Hepatic stellate cell (primary cell): ENCODE measurements at regions not wholly inside any gene's neighbourhood (a gene's known extent, or its start where the extent isn't known, plus 50 kb on each side); places are given as distances from the start of the nearest gene placed in this dataset.
A peak's percentile ranks its signal among the peaks of the same experiment; 100 is the strongest.
"Not testable (repeated sequence)": the region's sequence is repeated elsewhere in the genome, so short reads cannot be mapped to it uniquely, and the experiment has no call there.

Experiments
- DNase-seq: peaks from one replicate; pipeline ENCODE4 v3.0.0; 2011; ENCODE audit warnings: low spot score

GRCh38 chr11:93032580-93032979 lies 63.1 kb downstream of the MTNR1B start:
- DNase-seq = no peak

DNA sequence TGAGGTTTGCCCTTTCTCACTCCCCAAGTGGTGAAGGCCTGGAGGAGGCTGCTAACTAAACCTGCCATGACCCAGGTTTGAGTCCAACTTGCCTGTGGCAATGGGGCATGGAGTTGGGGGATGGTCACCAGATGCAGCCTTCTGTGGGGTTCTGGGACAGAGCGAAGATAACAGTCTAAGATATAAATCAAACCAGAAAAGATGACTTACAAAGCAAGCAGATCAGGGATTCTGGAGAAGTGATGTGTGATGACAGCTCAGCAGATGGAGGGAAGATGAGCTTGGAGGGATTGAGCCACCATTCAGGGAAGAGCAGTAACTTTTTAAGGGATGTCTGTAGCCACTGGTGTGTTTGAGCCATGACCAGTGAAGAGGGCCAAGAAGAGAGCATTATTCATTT lies 63.6 kb downstream of the MTNR1B start:
- no peak for DNase-seq

DNA sequence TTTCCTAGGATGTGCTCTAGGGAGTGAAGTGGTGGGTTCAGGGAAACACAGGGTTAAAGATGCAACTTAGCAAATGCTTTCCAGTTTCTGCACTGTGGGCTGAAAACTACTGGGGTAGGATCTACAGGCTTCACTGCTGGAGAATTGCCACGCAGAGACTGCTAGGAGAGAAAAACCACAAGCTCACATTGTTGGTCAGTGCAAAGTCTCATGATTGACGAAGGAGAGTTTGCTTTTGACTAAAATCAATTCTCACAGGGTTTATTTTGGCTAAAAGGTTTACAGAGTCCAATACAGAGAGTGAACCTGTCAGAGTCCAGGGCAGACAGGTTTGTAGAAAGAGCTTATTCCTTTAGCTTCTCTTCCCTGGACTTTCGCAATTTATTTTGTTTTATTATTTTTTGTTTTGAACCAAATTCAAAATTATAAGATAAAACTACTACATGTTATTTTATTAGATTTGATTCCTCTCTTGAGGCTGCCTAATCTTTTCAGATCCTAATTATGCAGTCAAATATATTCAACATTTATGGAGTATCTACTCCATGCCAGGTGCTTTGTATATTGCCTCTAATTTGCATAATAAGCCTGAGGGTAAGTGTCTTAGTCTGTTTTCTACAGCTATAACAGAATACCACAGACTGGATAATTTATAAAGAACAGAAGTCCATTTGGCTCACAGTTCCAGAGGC lies 64.7 kb downstream of the MTNR1B start:
- no peak for DNase-seq

DNA sequence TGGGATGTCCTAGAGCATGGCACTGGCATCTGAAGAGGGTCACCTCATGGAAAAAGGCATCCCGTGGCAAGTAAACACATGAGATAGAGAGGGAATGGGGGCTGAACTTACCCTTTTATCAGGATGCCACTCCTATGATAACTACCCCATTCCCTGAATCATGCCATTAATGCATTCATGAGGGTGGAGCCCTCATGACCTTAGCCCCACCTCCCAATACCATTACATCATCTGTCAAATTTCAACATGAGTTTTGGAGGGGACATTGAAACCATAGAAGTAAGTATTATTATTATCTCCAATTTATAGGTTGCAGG lies 65.2 kb downstream of the MTNR1B start:
- no peak for DNase-seq

DNA sequence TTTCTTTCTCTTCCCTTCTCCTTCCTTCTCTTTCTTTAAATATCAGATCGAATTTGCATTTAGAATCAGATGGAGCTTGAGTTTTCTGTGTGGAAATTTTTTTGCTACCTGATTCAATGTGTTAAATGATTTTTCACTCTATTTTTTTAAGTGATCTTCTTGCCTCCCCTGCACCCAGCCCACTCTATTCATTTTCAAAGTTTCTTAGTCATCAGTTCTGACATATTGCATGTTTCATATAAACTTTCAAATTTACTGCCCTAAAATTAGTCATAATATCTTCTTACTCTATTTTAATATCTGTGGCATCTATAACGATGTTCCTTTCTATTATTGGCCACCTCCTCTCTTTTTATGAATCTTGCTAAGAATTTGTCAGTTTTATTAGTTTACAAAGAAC lies 69.1 kb downstream of the MTNR1B start:
- no peak for DNase-seq

DNA sequence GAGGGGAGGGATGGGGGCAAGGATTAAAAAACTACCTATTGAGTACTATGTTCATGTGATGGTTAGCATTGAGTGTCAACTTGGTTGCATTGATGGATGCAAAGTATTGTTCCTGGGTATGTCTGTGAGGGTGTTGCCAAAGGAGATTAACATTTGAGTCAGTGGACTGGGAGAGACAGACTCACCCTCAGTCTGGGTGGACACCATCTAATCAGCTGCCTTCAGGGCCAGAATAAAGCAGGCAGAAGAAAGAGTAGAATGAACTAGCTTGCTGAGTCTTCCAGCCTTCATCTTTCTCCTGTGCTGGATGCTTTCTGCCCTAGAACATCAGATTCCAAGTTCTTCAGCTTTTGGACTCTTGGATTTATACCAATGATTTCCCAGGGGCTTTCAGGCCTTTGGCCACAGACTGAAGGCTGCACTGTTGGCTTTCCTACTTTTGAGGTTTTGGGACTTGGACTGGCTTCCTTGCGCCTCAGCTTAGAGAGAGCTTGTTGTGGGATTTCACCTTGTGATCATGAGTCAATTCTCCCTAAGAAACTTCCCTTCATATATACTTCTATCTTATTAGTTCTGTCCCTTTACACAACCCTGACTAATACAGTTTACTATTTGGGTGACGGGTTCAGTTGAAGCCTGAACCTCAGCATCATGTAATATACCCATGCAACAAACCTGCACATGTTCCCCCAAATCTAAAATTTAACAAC lies 70.2 kb downstream of the MTNR1B start:
- no peak for DNase-seq

DNA sequence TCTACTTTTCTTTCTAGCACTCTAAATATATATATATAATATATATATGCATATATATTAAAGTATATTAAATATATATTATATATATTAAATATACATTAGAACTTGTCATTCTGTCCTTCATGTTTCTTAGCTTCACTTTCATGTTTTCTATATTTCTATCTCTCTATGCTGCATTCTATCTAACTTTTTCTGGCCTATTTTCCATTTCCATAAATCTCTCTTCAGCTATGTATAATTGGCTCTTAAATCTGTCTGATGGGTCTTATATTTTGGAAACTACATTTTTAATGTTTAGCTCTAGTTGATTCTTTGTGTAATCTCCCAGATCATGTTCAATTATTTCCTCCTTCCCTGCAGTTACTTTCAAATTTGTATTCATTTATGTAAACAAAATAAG lies 72.2 kb downstream of the MTNR1B start:
- DNase-seq = no peak

DNA sequence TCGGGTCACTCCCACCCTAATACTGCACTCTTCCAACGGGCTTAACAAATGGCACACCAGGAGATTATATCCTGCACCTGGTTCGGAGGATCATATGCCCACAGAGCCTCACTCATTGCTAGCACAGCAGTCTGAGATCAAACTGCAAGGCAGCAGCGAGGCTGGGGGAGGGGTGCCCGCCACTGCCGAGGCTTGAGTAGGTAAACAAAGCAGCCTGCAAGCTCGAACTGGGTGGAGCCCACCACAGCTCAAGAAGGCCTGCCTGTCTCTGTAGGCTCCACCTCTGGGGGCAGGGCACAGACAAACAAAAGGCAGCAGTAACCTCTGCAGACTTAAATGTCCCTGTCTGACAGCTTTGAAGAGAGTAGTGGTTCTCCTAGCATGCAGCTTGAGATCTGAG lies 73.7 kb downstream of the MTNR1B start:
- not testable (repeated sequence) for DNase-seq

GRCh38 chr11:93049740-93050139 lies 80.3 kb downstream of the MTNR1B start:
- no peak for DNase-seq

DNA sequence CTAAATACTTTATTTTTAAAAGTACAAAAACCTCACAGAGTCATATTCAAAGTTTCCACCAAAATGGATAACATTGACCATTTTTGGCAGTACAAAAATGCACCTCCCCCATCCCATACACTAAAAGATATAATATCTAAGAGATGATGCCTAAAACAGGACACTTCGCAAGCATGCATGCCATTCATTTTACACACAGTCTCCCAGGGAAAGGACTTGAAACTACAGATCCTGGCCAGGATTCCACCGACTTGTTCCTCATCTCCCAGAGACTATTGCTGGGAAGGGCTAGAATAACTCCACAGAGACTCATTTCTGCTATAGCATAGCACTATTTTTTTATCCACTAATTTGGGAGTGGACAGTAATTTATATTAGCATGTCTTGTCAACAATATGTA lies 81.7 kb downstream of the MTNR1B start:
- peak; percentile 60 for DNase-seq

DNA sequence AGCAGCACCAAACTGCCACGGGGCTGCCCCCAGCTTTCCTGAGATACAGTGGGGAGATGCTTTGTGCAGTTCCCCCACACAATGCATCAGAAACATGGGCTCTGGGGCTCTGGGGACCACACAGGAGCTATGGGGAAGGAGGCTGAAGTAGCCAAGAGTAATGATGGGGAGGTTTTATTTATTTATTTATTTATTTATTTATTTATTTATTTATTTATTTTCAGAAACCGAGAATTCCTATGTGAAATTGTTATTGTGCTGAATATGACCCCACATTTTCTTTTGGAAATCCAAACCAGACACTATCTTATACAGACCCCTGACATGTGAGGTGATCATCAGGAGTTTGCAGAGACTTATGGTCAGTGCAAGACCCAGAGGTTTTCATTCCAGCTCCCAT lies 84.4 kb downstream of the MTNR1B start:
- no peak for DNase-seq

DNA sequence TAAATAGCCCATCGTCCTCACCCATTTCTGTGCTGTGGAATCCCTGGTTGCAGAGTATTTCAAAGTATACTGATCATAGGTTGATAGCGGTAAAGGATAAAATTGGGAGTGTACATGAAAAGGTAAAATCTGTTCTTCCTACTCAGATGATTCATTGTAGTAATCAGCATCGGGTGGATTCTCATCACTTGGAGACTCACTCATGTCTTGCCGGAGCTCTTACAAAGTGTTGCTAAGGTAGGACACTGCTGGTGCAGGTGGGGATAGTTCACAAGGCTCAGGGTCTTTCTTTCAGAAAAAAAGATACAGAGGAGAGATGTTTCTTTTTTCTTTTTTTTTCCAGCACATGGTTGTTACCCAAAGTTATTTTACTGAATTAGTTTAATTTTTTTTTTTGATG lies 84.8 kb downstream of the MTNR1B start:
- no peak for DNase-seq

DNA sequence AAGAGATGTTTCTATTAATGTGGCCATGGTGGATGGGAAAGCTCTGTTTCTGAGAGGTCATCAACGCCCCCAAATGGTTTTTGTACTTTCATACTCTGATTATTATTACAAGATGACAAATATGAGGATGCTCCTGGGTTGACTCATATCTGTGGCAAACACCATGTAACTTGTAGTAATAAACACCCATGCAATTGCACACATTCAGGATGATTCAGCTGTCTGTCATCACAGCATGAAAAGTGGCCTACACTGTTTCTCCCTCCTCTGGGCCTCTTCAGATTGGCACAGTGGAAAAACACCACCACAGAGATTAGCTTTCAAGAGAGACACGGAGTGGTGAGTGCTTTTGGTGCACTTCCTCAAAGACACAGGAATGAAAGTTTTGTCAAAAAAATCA lies 85.4 kb downstream of the MTNR1B start:
- peak; percentile 60 for DNase-seq

DNA sequence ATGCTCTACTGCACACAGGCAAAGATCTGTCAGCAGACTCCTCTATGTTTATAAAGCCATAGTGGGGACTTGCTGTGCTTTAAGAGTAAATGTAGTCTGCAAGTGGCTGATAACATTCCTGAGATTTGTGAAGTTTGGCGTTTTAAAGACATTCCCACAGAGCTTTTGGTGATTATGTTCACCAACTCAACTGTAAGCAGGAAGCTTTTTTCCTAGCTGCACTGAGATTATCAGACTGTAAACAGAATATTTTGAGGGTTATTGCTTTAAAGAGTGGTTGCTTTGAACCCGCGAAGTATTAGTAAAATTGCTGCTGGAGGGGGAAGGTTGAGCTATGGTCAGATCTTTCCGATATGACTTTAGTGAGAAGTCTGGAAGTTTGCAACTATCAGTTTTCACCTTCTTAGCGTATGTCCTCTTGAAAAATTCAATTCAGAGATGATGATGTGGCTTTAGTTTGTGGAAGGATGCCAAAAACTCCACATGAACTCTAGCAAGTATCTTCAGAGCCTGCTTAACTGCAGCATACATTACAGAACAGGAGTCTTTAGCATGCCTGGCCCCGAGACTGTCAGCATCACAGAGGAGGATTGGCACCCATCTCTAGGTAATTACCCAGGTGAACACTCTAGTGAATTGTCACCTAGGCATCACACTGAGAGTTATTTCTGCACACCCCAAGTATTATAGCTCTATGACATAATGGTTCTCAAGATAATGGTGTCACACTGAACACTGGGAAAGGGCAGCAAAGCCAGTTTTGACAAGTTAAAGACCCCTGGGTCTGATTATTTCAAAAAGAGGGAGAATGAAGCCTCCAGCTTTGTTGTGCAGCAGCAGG lies 89.9 kb downstream of the MTNR1B start:
- no peak for DNase-seq

DNA sequence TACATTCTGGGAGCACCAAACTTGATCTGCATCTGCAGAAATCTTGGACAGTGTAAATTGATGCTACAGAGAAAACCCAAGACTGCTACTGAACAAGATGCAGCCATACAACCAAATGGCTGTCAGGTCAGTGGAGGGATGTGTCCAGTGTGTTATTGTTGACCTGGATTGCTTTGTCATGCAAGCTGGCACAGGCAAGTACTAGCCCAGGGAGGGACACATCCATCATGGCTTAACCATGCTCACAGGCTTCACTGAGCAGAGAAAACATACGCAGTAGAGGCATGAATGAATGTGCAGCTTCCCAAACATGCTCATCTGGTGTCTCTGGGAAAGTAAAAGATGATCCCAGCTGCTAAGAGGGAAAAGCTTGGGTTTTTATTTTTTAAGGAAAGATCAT lies 93.6 kb downstream of the MTNR1B start:
- no peak for DNase-seq

- not testable (repeated sequence) for DNase-seq
These were observed 95.7 kb downstream of the MTNR1B start for GRCh38 chr11:93065074-93065674.

DNA sequence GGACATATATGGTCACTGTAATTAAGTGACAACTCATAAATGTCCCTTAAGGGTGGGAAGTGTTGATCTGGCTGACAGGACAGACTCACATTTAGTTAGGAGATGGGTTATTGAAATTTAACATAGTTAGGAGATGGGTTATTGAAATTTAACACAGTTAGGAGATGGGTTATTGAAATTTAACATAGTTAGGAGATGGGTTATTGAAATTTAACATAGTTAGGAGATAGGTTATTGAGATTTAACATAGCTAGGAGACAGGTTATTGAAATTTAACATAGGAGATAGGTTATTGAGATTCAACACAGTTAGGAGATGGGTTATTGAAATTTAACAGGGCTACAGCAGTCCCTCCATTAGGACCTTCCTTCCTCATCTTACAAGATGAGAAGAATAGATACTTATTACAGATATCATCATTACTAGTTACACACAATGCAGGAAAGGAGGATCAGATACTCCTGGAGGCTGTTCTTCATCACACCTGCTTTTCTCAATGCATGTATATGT lies 98.5 kb downstream of the MTNR1B start:
- DNase-seq = no peak

- no peak for DNase-seq
These were observed 102.9 kb downstream of the MTNR1B start for GRCh38 chr11:93072229-93072914.

DNA sequence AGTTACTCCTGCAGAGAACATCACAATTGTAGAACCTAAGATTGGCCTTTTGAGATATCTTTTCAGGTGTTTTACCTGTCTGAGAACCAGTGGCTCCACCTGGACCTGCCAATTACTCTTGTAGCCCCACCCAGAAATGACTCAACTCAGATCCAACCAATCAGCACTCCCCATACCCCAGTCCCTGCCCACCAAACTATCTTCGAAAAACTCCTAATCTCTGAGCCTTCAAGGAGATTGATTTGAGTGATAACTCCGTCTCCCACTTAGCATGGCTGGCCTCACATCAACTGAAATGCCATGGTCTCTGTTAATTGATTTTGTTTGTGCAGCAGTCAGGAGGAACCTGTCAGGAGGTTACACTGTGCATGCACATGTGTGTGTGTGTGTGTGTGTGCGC lies 103.6 kb downstream of the MTNR1B start:
- no peak for DNase-seq

GRCh38 chr11:93073508-93074280 lies 104.2 kb downstream of the MTNR1B start:
- no peak for DNase-seq

DNA sequence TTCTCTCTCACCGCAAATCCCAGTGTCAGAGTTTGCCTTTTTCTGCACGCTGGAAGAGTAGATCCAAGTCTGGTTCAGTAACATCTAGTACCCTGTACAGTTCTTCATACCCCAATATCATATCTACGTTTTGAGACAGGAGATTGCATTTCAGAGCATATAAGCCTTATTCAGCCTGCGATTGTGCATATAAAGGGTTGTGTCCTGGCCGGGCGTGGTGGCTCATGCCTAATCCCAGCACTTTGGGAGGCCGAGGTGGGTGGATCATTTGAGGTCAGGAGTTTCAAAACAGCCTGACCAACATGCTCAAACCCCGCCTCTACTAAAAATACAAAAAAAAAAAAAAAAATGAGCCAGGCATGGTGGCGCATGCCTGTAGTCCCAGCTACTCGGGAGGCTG lies 104.9 kb downstream of the MTNR1B start:
- no peak for DNase-seq
